PFSK-1 (cell line): ENCODE measurements at regions not wholly inside any gene's neighbourhood (a gene's known extent, or its start where the extent isn't known, plus 50 kb on each side); places are given as distances from the start of the nearest gene placed in this dataset.

Experiments used
- FOXP2 ChIP-seq: optimal IDR thresholded peaks from 2 replicates; pipeline ENCODE3; 2011; ENCODE audit warnings: borderline replicate concordance, control low read depth, inconsistent platforms; ENCODE audit not compliant: insufficient read depth; ENCODE audit errors: extremely low read length, extremely low read depth
- POLR2AphosphoS5 ChIP-seq: IDR thresholded peaks from 2 replicates; pipeline ENCODE4 v1.6.1; 2012; ENCODE audit warnings: low read depth, mild to moderate bottlenecking, control low read depth, low read length, moderate library complexity
- SIN3A ChIP-seq: IDR thresholded peaks from 2 replicates; pipeline ENCODE4 v1.6.1; 2012; ENCODE audit warnings: mild to moderate bottlenecking, low read length, moderate library complexity, borderline replicate concordance; ENCODE audit not compliant: insufficient read depth
- TAF1 ChIP-seq: IDR thresholded peaks from 2 replicates; pipeline ENCODE4 v1.6.1; 2012; ENCODE audit warnings: low read length, control low read depth, borderline replicate concordance; ENCODE audit not compliant: insufficient read depth
- TF ChIP-seq, protein P1 (sequence below), 2 experiments: IDR thresholded peaks; 2 replicates each; pipeline versions ENCODE4 v1.6.1 to v1.8.0; 2011 to 2012; ENCODE audit warnings: low read depth in 2 of 2, low read length in 2 of 2, control low read depth in 1 of 2, inconsistent platforms in 1 of 2, mild to moderate bottlenecking in 1 of 2, moderate library complexity in 1 of 2; ENCODE audit not compliant: insufficient read depth in 1 of 2

DNA sequence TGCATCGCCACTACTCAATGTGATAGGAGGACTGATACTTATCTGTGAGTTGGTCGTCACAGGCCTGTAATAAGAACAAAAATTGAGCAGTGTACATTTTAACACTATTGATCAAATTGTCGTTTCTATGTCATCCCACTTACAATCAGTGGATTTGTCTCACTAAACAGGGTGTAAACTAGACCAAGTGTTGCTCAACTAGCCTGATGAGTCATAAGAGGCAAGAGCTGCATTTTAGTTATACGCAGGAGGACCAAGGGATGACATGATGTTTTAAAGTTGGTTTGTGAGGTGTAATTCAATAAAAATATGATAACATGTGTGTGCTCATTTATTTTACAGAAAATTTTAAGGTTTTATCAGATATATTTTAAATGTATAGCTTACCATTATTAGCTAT, 1239.2 kb downstream of the REEP3 start:
- TF ChIP-seq TAF1 = no peak
- no peak for TF ChIP-seq FOXP2
- TF ChIP-seq, protein P1, sequence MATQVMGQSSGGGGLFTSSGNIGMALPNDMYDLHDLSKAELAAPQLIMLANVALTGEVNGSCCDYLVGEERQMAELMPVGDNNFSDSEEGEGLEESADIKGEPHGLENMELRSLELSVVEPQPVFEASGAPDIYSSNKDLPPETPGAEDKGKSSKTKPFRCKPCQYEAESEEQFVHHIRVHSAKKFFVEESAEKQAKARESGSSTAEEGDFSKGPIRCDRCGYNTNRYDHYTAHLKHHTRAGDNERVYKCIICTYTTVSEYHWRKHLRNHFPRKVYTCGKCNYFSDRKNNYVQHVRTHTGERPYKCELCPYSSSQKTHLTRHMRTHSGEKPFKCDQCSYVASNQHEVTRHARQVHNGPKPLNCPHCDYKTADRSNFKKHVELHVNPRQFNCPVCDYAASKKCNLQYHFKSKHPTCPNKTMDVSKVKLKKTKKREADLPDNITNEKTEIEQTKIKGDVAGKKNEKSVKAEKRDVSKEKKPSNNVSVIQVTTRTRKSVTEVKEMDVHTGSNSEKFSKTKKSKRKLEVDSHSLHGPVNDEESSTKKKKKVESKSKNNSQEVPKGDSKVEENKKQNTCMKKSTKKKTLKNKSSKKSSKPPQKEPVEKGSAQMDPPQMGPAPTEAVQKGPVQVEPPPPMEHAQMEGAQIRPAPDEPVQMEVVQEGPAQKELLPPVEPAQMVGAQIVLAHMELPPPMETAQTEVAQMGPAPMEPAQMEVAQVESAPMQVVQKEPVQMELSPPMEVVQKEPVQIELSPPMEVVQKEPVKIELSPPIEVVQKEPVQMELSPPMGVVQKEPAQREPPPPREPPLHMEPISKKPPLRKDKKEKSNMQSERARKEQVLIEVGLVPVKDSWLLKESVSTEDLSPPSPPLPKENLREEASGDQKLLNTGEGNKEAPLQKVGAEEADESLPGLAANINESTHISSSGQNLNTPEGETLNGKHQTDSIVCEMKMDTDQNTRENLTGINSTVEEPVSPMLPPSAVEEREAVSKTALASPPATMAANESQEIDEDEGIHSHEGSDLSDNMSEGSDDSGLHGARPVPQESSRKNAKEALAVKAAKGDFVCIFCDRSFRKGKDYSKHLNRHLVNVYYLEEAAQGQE (IDR thresholded peaks at IDR 0.05; ENCODE audit: insufficient read depth in 1 of 2, low read depth in 2 of 2, low read length in 2 of 2) = no peak
- TF ChIP-seq POLR2AphosphoS5 = no peak
- no peak for TF ChIP-seq SIN3A

DNA sequence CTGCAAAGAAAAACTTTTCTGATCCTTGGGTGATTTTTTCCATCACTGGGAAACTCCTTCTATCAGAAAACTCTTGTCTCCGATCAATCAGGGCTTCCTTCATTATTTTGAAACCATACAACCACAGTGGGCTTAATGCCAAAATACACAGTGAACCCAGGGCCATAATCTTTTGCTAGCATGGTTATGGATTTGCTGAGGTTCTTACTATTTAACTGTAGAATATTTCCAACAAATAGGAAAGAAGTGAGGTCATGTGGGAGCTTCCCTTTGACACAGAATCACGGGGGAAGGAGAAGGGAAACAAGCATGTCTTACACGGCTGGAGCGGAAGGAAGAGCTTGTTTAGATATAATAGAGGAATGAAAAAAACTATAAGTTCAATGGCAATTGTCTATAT, 1241.7 kb downstream of the REEP3 start:
- no peak for TF ChIP-seq POLR2AphosphoS5
- no peak for TF ChIP-seq FOXP2
- TF ChIP-seq SIN3A = no peak
- TF ChIP-seq, protein P1 (IDR thresholded peaks at IDR 0.05; ENCODE audit: insufficient read depth in 1 of 2, low read depth in 2 of 2, low read length in 2 of 2) = no peak
- no peak for TF ChIP-seq TAF1

DNA sequence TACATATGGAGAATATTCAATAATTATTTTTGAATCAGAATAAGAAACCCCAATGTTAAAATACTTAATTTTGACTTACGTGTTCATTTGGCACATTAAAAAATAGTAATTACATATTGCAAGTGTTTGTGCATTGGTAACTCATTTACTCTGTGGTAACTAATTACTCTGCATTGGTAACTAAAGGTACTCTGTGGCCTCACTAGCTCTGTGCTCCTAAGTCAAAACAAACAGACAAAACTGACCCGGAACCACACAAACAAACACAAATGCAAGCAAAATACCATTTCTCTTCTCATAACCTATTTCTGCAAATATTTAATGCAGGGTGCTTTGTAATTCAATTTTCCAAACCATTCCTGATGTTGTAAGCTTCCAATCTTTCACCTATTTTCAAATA, 1244.3 kb downstream of the REEP3 start:
- TF ChIP-seq POLR2AphosphoS5 (no peak), FOXP2 (no peak), SIN3A (no peak), TAF1 (no peak)
- TF ChIP-seq, protein P1 (IDR thresholded peaks at IDR 0.05; ENCODE audit: insufficient read depth in 1 of 2, low read depth in 2 of 2, low read length in 2 of 2) = no peak

DNA sequence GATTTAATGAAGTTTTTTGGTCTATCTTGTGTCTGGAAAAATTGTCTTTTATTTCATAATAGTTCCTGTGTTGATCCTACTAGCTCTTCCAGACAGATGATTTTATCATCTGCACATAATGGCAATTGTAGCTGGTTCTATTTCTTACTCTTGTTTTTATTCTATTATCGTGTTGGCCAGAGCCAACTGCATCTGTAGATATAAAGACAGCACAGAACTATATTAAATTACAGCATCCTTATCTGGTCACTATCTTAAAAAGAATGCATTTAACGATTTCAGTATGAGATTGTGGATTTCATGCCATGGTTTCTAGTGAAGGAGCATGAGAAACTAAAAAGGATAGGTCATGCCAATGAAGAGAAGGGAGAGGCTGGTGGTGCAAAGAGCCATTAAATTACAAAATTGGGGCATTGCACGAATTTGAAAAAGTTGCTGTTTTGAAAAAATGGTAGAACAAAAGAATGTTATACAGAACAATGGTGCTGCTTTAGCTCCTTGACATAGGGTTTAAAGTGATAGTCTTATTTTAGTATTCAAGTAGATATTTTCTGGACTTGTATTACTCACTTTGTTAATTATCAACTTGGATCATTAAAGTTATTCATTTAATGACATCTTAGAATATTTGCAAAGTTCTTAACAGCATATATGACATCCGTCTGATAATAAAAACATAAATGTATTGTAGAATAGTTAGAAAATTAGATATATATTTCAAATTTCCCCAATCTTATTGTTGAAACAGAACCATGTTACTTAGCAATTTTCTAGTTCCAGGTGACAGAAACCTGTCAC, 1250.3 kb downstream of the REEP3 start:
- TF ChIP-seq SIN3A = no peak
- TF ChIP-seq FOXP2 = no peak
- TF ChIP-seq TAF1 = no peak
- TF ChIP-seq POLR2AphosphoS5 = no peak
- TF ChIP-seq, protein P1 (IDR thresholded peaks at IDR 0.05; ENCODE audit: insufficient read depth in 1 of 2, low read depth in 2 of 2, low read length in 2 of 2) = no peak
